ENCODE measurements at regions not wholly inside any gene's neighbourhood (a gene's known extent, or its start where the extent isn't known, plus 50 kb on each side); places are given as distances from the start of the nearest gene placed in this dataset.

- no peak for DNase-seq
- no peak for ATAC-seq (ENCODE audit: insufficient read depth, low FRiP score)
- no peak overlapping the region for H3K9ac ChIP-seq (ENCODE audit: insufficient read depth in 1 of 2, low read length in 2 of 2)
- H3K4me3 ChIP-seq: no peak overlapping the region
- no peaks in the 10 kb centered on the region for H3K27me3 ChIP-seq (ENCODE audit: control insufficient read depth in 3 of 3, insufficient read depth in 3 of 3, low read length in 2 of 3)
- TF ChIP-seq CTCF (IDR thresholded peaks at IDR 0.05; ENCODE audit: control extremely low read depth, extremely low read depth): no peak
- H3K4me1 ChIP-seq (ENCODE audit: control insufficient read depth in 5 of 5, insufficient read depth in 5 of 5, low read length in 5 of 5): no peaks in the 10 kb centered on the region
- WGBS, 2 donors: 73 to 94% methylated on average over 1 of the region's 1 CpG
- no peaks in the 10 kb centered on the region for H3K36me3 ChIP-seq (ENCODE audit: control insufficient read depth in 4 of 4, insufficient read depth in 4 of 4, low read length in 4 of 4)
- no peak overlapping the region for H3K27ac ChIP-seq (ENCODE audit: low read depth in 1 of 2, low read length in 1 of 2)
- peaks cover 0 to 2% (median 0%) of the 10 kb centered on the region in 4 donors for H3K9me3 ChIP-seq (ENCODE audit: control insufficient read depth in 4 of 4, insufficient read depth in 3 of 4, low read length in 3 of 4)
Measured at GRCh38 chr2:16214391-16214790, 274.0 kb downstream of the MYCN start.

- TF ChIP-seq CTCF (IDR thresholded peaks at IDR 0.05; ENCODE audit: control extremely low read depth, extremely low read depth): no peak
- Histone ChIP-seq H3K4me3 (no peak overlapping the region), H3K4me1 (ENCODE audit: control insufficient read depth in 5 of 5, insufficient read depth in 5 of 5, low read length in 5 of 5) (no peaks in the 10 kb centered on the region), H3K36me3 (ENCODE audit: control insufficient read depth in 4 of 4, insufficient read depth in 4 of 4, low read length in 4 of 4) (no peaks in the 10 kb centered on the region), H3K27me3 (ENCODE audit: control insufficient read depth in 3 of 3, insufficient read depth in 3 of 3, low read length in 2 of 3) (no peaks in the 10 kb centered on the region), H3K9ac (ENCODE audit: insufficient read depth in 1 of 2, low read length in 2 of 2) (no peak overlapping the region), H3K27ac (ENCODE audit: low read depth in 1 of 2, low read length in 1 of 2) (no peak overlapping the region), H3K9me3 (ENCODE audit: control insufficient read depth in 4 of 4, insufficient read depth in 3 of 4, low read length in 3 of 4) (peaks cover 0 to 4% (median 0%) of the 10 kb centered on the region in 4 donors)
- 90 to 91% methylated on average over 6 of the region's 6 CpGs for WGBS, 2 donors
- ATAC-seq (ENCODE audit: insufficient read depth, low FRiP score): no peak
- no peak for DNase-seq
Measured at GRCh38 chr2:16212321-16212720, 272.0 kb downstream of the MYCN start.

- no peak overlapping the region for H3K9ac ChIP-seq (ENCODE audit: insufficient read depth in 1 of 2, low read length in 2 of 2)
- H3K9me3 ChIP-seq (ENCODE audit: control insufficient read depth in 4 of 4, insufficient read depth in 3 of 4, low read length in 3 of 4): peaks cover 0 to 4% (median 0%) of the 10 kb centered on the region in 4 donors
- H3K27me3 ChIP-seq (ENCODE audit: control insufficient read depth in 3 of 3, insufficient read depth in 3 of 3, low read length in 2 of 3): no peaks in the 10 kb centered on the region
- WGBS, 2 donors: 71 to 92% methylated on average over 4 of the region's 4 CpGs
- ATAC-seq (ENCODE audit: insufficient read depth, low FRiP score): no peak
- TF ChIP-seq CTCF (IDR thresholded peaks at IDR 0.05; ENCODE audit: control extremely low read depth, extremely low read depth): no peak
- no peaks in the 10 kb centered on the region for H3K4me1 ChIP-seq (ENCODE audit: control insufficient read depth in 5 of 5, insufficient read depth in 5 of 5, low read length in 5 of 5)
- H3K4me3 ChIP-seq: no peak overlapping the region
- no peak overlapping the region for H3K27ac ChIP-seq (ENCODE audit: low read depth in 1 of 2, low read length in 1 of 2)
- no peak for DNase-seq
- H3K36me3 ChIP-seq (ENCODE audit: control insufficient read depth in 4 of 4, insufficient read depth in 4 of 4, low read length in 4 of 4): no peaks in the 10 kb centered on the region
Measured at GRCh38 chr2:16211341-16211740, 271.0 kb downstream of the MYCN start.

- WGBS, 2 donors: 86 to 94% methylated on average over 2 of the region's 2 CpGs
- H3K27me3 ChIP-seq (ENCODE audit: control insufficient read depth in 3 of 3, insufficient read depth in 3 of 3, low read length in 2 of 3): no peaks in the 10 kb centered on the region
- DNase-seq (no peak), ATAC-seq (ENCODE audit: insufficient read depth, low FRiP score) (no peak)
- no peak for TF ChIP-seq CTCF (IDR thresholded peaks at IDR 0.05; ENCODE audit: control extremely low read depth, extremely low read depth)
- H3K36me3 ChIP-seq (ENCODE audit: control insufficient read depth in 4 of 4, insufficient read depth in 4 of 4, low read length in 4 of 4): no peaks in the 10 kb centered on the region
- peaks cover 0 to 4% (median 0%) of the 10 kb centered on the region in 4 donors for H3K9me3 ChIP-seq (ENCODE audit: control insufficient read depth in 4 of 4, insufficient read depth in 3 of 4, low read length in 3 of 4)
- H3K4me3 ChIP-seq: no peak overlapping the region
- no peak overlapping the region for H3K9ac ChIP-seq (ENCODE audit: insufficient read depth in 1 of 2, low read length in 2 of 2)
- no peak overlapping the region for H3K27ac ChIP-seq (ENCODE audit: low read depth in 1 of 2, low read length in 1 of 2)
- H3K4me1 ChIP-seq (ENCODE audit: control insufficient read depth in 5 of 5, insufficient read depth in 5 of 5, low read length in 5 of 5): no peaks in the 10 kb centered on the region
Measured at GRCh38 chr2:16210841-16211240, 270.5 kb downstream of the MYCN start.
